DMS79 (cell line): ENCODE measurements at regions not wholly inside any gene's neighbourhood (a gene's known extent, or its start where the extent isn't known, plus 50 kb on each side); places are given as distances from the start of the nearest gene placed in this dataset.
"Not testable (repeated sequence)": the region's sequence is repeated elsewhere in the genome, so short reads cannot be mapped to it uniquely, and the experiment has no call there.

Source experiments
- DNase-seq: peaks from one replicate; lab custom pipeline; 2025; lab: John Stamatoyannopoulos, UW

DNA sequence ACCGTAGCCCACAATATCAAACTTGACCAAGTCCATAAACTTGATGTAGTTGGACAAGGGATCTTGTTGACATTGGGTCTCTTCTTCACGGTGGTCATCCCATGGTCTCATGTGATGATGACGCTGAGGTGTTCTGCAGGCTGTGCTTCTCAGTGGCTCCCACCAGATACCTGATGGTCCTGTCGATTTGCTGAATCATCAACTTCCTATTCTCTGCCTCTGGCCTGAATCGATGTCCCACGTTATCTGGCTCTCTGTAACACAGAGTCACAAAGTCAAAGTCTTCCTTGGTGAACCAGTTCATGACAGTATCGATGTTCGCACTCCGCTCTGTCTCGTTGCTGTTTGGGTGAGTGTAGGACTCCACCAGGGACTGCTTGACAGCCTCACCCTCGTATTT lies 217.2 kb upstream of the FRG2C start:
- not testable (repeated sequence) for DNase-seq

DNA sequence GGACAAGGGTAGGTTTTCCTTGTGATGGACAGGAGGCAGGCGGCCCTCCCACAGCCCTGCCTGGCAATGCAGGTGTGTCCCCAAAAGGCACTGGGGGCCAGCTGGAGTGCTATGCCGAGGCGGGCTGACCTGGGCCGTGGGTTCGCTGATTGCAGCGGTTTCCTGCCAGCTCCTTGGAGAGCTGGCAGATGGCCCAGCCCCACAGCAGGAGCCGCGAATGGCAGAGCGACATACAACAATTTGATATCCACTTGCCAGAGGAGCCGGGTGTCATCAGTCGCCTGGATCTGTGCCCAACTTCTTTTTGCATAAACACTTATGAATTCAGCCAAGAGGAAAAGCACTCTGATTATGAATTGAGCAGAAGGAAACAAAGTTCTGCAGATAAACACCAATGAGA lies 210.8 kb upstream of the FRG2C start:
- DNase-seq = peak; percentile 72

DNA sequence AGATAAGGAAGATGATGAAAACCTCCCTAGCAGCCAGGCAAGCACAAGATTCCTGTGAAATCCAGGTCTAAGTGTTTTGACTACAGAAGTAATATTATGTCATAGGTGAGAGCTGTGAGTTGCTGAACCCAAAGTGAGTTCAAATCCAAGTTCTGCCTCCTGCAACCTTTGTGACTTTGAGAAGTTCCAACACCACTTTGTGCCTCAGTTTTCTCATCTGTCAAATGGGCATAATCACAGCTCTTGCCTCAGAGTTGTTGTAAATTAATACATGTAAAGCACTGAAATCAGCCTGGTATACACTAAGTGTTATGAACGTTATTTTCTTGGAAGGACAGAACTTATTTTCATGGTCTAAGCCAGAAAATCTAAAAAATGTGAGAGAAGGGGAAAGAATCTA lies 210.3 kb upstream of the FRG2C start:
- not testable (repeated sequence) for DNase-seq

DNA sequence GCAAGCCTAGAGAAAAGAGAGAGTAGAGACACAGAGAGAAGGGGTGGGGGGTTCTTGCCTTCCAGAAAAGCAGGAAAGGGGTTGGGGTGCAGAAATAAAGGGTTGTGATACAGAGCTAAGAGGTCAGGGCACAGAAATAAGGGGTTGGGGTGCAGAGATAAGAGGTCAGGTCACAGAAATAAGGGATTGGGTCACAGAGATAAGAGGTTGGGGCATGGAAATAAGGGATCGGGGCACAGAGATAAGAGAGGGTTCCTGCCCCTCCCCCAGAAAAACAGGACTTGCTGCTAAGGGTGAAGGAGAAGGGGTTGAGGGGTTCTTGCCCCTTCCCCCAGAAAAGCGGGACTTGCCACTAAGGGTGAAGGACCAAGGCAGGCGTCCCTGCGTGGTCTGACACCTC lies 189.6 kb upstream of the FRG2C start:
- DNase-seq = not testable (repeated sequence)

DNA sequence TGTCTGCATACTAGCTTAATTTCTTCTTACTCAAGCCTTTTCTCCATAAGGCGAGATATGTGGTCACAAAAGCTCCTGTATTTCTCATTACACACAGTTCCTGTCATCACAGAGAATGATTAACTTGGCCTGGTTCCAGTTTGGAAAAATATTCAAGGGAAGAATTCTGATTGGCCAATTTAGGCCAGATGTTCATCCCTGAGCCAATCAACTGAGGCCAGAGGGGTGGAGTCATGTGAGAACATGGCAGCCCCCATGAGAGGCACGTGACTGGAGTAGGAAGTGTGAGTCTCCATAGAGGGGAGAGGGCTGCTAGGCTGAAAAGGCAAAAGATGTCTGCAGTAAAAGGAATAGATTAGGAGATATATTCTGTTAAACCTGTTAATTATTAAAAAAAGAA lies 167.5 kb upstream of the FRG2C start:
- not testable (repeated sequence) for DNase-seq

DNA sequence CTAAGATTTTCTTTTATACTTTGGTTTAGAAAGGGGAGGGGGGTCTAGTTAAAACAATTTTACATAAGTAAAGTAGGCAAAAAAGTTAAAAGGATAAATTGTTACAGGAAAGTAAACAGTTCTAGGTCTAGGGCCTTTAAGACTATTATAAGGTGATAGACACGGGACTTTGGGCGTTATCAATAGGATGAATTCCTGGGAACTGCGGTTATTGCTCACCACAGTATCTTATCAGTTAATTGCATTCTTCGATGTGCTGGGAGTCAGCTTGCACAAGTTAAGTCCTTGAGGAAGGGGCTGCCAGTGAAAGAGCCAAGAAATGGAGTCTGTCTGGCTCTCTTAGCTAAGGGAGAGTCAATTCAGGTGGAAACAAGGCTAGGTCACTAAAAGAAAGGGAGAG lies 163.8 kb upstream of the FRG2C start:
- DNase-seq = not testable (repeated sequence)

DNA sequence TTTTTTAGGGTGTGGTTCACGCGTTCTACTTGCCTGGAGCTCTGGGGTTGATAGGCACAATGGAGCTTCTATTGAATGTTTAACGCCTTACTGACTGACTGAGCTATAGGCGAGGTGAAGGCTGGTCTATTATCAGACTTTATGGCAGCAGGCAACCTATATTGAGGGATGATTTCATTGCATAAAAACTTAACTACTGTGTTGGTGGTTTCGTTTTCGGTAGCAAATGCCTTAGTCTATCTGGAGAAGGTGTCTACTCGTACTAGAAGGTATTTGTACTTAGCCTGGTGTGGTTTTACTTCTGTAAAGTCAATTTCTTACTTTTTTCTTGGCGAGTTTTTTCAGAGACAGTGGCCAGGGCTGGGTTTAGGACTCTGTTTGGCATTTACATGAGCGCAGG lies 162.0 kb upstream of the FRG2C start:
- DNase-seq = not testable (repeated sequence)

DNA sequence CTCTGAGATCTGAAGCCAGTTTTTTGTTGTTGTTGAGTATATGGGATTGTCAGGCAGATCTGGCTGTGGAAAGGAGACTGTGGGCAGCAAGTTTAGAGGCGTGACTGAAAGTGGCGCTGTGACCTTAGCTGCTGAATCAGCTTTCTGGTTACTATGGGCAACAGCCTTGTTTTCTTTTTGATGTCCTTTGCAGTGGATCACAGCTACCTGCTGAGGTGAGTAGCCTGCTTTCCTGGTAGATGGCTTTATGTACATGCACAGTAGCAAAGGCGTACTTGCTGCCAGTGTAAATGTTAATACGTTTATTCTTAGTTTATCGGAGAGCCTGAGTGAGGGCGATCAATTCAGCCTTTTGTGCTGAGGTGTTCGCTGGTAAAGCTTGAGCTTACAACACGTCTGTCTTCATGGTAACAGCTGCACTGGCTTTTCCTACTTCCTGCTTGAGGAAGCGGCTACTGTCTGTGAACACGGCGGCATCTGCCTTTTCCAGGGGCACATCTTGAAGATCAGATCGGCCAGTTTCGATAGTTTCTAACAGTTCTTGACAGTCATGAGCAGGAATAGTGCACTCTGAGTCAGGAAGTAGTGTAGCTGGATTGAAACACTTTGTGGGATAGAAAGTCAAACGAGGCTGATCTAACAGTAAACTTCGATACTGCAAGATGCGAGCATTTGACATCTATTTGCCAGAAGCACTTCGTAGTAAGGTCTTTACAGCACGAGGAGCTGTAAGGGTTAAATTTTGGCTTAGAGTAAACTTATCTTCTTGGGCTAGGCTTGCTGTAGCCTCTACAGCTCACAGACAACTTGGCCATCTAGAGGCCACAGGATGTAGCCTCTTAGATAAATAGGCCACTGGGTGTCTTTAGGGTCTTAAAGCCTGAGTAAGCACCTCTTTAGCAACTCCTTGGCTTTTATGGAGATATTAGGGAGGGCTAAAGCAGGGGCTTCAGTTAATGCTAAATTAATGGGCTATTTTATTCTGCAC lies 161.1 kb upstream of the FRG2C start:
- DNase-seq = peak; percentile 47

DNA sequence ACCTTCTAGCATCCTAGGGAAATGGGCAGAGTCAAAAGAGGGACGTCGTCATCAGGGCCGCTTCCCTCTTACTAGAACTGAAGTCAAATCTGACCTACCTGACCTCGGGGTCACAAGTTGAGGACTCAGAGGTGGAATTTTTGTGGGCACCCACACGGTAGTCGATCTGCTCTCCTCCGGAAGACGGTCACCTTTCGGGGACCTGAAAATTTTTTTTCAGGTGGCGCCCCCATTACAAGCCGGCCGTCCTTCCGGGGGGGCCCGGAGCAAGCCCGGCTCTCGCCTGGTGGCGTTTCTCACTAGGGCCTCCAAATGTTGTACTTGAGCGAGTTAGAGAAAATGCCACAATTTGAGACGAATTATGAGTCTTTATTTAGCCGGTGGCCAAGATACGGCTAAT lies 157.5 kb upstream of the FRG2C start:
- DNase-seq = no peak

DNA sequence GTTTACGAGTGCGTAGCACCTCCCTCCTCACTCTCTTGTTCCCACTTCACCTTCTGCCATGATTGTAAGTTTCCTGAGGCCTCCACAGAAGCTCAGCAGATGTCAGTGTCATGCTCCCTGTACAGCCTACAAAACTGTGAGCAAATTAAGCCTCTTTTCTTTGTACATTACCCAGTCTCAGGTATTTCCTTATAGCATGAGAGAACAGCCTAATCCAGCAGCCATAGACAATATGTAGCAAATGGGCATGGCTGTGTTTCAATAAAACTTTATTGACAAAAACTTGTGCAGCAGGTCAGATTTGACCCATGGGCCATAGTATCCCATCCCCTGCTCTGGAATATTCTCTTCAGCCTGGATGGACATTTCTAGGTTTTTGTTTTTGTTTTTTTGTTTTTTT lies 156.2 kb upstream of the FRG2C start:
- not testable (repeated sequence) for DNase-seq

DNA sequence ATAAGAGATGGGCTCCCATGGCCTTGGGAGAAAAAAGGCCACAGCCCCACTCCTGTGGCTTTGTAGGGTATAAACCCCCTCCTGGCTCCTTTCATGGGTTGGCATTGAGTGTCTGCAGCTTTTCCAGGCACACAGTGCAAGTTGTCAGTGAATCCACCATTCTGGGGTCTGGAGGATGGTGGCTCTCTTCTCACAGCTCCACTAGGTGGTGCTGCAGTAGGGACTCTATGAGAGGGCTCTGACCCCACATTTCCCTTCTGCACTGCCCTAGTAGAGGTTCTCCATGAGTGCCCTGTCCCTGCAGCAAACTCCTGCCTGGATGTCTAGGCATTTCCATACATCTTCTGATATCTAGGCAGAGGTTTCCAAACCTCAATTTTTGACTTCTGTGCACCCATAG lies 136.5 kb upstream of the FRG2C start:
- not testable (repeated sequence) for DNase-seq

DNA sequence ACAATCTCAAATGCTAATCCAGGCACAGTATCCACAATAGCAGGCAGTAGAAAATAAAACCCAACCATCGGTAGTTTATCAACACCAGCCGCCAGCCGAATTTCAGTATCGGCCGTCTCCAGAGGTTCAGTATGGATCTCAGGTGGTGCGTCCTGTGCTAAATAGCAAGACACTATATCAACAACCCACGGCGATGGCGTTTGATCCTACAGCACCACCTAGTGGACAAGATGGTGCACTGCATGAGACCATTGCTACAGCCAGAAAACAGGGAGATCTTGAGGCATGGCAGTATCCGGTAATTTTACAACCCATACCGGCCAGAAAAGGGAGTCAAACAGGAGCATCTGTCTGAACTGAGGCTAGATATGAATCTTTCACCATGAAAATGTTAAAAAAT lies 112.0 kb upstream of the FRG2C start:
- DNase-seq = not testable (repeated sequence)

DNA sequence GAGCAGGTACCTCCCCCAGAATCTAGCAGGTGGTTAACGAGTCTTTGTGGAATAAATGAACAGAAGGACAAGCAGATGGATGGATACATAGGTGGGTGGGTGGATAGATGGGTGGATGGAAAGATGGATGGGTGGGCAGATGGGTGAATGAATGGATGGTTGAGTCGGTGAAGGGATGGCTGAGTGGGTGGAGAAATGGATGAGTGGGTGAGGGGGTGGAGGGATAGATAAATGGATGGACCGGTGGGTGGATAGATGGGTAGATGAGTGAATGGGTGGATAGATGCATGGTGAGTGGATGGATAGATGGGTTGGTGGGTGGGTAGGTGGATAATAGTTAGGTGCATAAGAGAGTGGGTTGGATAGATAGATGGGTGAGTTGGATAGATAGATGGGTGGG lies 99.7 kb upstream of the FRG2C start:
- DNase-seq = not testable (repeated sequence)

DNA sequence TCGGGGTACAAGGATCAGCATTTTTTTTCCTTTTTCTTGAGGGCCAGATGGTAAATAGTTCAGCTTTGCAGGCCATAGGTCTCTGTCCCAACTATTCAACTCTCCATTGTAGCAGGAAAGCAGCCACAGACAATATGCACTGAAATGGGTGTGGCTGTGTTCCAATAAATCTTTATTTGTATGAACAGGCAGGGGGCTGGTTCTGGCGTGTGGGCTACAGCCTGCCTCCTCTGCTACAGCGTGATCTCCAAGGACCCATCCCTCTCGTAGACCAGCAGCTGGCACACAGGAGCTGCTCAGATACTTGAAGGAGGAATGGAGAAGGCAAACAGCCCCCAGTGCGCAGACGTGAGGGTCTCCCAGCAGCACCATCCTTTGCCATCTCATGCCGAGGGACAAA lies 91.8 kb upstream of the FRG2C start:
- not testable (repeated sequence) for DNase-seq

DNA sequence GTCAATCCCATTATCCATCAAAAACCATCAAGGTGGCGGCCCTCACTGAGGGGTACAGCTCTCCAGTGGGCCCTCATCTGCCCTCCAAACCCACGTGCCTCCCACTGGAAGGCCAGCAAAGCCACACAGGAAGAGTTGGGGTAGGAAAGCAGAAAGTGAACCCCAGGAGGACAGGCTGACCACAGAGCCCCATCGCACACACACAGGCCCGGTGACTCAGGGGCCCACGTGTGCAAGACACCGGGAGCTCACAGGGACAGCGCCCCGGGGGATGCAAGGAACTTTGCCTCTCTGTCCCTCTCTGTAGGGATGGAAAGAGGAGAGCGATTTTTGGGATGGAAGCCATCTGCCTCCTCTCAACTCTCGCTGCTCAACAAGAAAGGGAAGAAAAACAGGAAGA lies 85.0 kb upstream of the FRG2C start:
- DNase-seq = not testable (repeated sequence)

DNA sequence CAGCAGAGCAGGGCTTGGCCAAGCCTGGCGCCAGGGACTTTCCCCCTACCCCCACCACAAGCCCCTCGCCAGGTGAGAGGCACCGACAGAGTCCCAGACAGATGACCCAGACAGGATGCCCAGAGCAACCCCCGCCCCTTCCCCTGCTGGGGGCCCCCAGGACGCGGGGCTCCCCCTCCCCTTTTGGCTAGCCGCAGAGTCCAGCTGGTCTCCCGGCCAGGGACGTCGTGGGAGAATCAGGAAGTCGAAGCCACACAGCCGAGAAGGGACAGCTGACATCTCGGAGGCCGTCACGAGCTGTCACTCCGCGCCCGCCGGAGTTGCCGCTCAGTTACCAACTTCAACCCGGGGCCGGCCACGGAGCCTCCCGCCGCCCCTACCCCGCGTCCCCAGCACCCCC lies 84.6 kb upstream of the FRG2C start:
- DNase-seq = not testable (repeated sequence)

DNA sequence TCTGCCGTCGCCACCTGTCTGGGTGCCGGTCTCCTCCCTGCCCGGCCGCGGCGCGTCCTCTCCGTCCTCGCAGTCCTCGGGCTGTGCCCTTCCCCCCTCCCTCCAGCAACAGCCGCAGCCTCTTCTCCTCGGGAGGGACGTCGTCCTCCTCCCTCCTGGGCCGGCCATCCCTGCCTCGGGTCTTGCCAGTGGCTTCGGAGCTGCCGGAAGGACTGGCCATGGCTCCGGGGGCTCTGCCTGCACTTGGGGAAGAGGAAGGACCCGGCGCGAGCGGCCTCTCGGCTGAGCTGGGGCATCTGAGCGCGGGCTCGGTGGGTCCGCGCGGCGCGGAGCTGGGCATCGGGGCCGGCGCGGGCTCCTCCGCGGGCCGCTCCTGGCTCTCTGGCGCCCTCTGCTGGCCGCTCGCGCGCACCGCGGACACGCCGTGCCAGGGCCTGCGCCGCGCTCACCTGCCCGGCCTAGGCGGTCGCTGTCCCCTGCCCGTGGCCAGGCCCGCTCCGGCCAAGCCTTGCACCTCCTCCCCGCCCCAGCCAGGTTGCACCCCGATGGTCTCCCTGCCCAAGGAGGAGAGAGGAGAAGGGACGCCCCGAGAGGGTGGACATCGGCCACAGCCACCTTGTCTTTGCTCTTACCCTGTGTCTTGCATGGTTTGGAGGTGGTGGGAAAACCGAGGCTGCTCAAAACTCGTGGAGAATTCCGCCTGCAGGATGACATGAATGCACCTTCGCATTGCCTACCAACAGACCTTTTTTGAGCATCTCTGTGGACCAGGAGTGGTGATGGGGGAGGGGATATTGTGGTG lies 83.9 kb upstream of the FRG2C start:
- not testable (repeated sequence) for DNase-seq

DNA sequence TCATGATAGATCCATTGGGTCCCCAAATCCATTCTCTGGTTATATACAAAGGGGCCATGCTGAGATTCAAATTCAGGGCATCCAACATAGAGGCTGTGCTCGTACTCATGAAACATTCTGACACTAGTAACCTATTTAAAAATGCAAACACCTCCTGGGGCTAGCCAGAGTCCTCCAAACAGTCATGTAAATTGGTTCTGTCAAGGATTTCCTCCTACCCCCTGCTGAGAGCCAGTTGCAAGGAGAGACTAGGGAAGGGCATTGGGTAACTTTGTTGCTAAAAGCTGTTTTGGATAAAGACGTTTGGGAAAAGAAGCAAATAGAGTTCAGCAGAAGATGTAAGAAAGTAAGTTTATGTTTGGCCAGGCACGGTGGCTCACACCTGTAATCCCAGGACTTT lies 81.6 kb upstream of the FRG2C start:
- not testable (repeated sequence) for DNase-seq

DNA sequence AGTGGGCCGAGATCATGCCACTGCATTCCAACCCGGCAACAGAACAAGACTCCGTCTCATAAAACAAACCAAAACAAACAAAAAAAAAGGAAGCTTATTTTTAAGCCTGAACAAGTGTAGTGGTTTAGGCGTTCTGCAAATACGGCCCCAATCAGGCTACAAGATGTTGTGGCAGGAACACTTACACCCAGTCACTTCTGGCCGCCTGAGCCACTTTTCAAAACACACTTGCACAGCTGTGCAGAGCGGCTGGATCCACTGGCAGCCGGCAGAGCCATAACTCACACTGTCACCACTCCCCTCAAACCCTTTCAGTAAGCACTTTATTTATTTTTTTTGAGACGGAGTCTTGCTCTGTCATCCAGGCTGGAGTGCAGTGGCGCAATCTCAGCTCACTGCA lies 81.0 kb upstream of the FRG2C start:
- not testable (repeated sequence) for DNase-seq

DNA sequence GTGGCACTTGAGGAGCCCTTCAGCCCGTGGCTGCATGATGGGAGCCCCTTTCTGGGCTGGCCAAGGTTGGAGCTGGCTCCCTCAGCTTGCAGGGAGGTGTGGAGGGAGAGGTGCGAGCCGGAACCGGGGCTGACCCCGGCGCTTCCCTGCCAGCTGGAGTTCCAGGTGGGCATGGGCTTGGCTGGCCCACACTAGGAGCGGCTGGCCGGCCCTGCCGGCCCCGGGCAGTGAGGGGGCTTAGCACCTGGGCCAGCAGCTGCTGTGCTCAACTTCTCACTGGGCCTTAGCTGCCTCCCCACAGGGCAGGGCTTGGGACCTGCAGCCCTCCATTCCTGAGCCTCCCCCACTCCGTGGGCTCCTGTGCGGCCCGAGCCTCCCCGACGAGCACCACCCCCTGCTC lies 76.4 kb upstream of the FRG2C start:
- not testable (repeated sequence) for DNase-seq

DNA sequence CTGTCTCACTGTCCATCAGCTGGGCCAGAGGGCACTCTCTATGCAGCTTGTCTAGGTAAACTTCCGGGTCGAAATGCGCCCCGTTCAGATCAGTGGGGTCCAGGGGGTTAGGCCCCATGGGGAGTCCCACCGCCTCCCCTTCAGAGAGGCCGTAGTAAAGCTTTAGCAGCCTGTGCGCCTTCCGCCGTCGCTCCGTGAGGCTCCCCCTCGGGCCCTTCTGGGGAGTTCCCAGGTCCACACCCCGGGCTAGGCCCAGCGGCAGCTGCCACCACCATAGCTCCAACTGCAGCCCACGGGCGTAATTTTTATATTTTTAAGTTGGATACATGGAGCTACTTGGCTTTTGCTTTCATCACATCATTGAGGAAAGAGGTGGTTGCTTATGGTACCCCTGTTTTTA lies 73.7 kb upstream of the FRG2C start:
- DNase-seq = not testable (repeated sequence)

DNA sequence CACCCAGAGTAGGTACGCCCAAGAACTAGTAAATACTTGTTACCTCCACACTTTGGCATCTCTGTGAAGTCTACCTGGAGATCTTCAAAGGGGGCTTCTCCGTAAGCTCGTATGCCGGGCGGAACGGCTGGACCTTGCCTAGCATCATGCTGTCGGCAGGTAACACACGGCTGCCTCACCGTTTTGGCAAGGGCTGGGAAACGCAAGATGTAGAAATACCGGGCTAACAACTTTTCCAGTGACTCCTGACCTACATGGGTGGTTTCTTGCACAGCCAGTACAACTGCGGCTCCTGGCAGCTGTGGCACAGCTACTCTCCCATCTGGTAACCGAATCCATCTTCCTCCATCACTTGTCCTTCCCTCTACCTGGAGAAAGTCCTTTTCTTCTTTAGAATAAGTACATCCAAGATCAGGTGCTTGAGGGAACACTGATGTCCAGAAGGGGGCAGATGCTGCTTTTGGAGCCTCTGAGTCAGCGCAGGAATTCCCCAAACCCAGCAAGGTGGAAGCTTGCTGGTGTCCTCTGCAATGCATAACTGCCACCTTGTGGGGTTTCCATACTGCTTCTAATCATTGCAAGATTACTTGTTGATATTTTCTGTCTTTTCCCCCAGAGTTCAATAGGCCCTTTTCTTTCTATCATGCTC lies 59.7 kb upstream of the FRG2C start:
- not testable (repeated sequence) for DNase-seq
